WTC11 (cell line): ENCODE measurements at regions not wholly inside any gene's neighbourhood (a gene's known extent, or its start where the extent isn't known, plus 50 kb on each side); places are given as distances from the start of the nearest gene placed in this dataset.

Experiments
- ATAC-seq: fragments of 200-7000 bp; cut with Tn5 transposase; 2 replicates; pipeline ENCODE4 v1.10.0; 2021; ENCODE audit warnings: mild to moderate bottlenecking, moderate library complexity
- CTCF ChIA-PET: fragments of 300-600 bp; sonication (Branson Sonifier 250); formaldehyde crosslinking; loops from one replicate; lab custom pipeline; 2021; ENCODE audit warnings: antibody characterized with exemption; lab: Charles Lee
- POLR2A ChIA-PET: fragments of 350-600 bp; sonication (Branson Sonifier 250); formaldehyde crosslinking; loops from one replicate; lab custom pipeline; 2021; ENCODE audit warnings: antibody characterized with exemption; lab: Charles Lee
- DNase-seq: peaks from one replicate; pipeline ENCODE4 v3.0.0; 2021; ENCODE audit warnings: low spot score
- H3K27ac Mint-ChIP-seq: 2 replicates; pipeline ENCODE4 v1.8.0; 2021; ENCODE audit warnings: mixed read lengths
- H3K27me3 Mint-ChIP-seq: 2 replicates; pipeline ENCODE4 v1.8.0; 2021; ENCODE audit warnings: low read depth, mild to moderate bottlenecking, moderate library complexity, mixed read lengths
- H3K36me3 Mint-ChIP-seq: 2 replicates; pipeline ENCODE4 v1.8.0; 2021; ENCODE audit warnings: mixed read lengths
- H3K4me1 Mint-ChIP-seq: 2 replicates; pipeline ENCODE4 v1.8.0; 2022; ENCODE audit warnings: mixed read lengths
- H3K4me3 Mint-ChIP-seq: 2 replicates; pipeline ENCODE4 v1.8.0; 2021; ENCODE audit warnings: mild to moderate bottlenecking, moderate library complexity, mixed read lengths
- H3K9me3 Mint-ChIP-seq: 2 replicates; pipeline ENCODE4 v1.8.0; 2021; ENCODE audit warnings: mixed read lengths
- AR ChIP-seq: fragments of 250-450 bp; sonication (Bioruptor Pico); IDR thresholded peaks from 2 replicates; pipeline ENCODE4 v1.9.0; 2021; ENCODE audit warnings: mild to moderate bottlenecking
- ATF1 ChIP-seq: sonication (generic); formaldehyde crosslinking; IDR thresholded peaks from 2 replicates; pipeline ENCODE4 v1.8.1; 2023; ENCODE audit warnings: mild to moderate bottlenecking, moderate library complexity, missing genetic modification reagents
- CBFB ChIP-seq: sonication (generic); formaldehyde crosslinking; IDR thresholded peaks from 2 replicates; pipeline ENCODE4 v1.8.1; 2022; ENCODE audit warnings: mild to moderate bottlenecking, low read depth, missing genetic modification reagents
- ESRRA ChIP-seq: sonication (generic); formaldehyde crosslinking; IDR thresholded peaks from 2 replicates; pipeline ENCODE4 v1.8.1; 2022; ENCODE audit warnings: mild to moderate bottlenecking, missing genetic modification reagents, borderline replicate concordance
- FOXP1 ChIP-seq: sonication (generic); formaldehyde crosslinking; IDR thresholded peaks from 2 replicates; pipeline ENCODE4 v1.8.0; 2022; ENCODE audit warnings: missing genetic modification reagents, mild to moderate bottlenecking, moderate library complexity, borderline replicate concordance
- JUN ChIP-seq: sonication (generic); formaldehyde crosslinking; IDR thresholded peaks from 2 replicates; pipeline ENCODE4 v1.8.0; 2023; ENCODE audit warnings: mild to moderate bottlenecking, missing genetic modification reagents
- NFATC4 ChIP-seq: fragments of 250-450 bp; sonication (Bioruptor Pico); IDR thresholded peaks from 2 replicates; pipeline ENCODE4 v1.9.0; 2021; ENCODE audit warnings: mild to moderate bottlenecking
- NR3C1 ChIP-seq: sonication (generic); formaldehyde crosslinking; conservative IDR thresholded peaks from 2 replicates; pipeline ENCODE4 v1.8.1; 2023; ENCODE audit warnings: low read depth, mild to moderate bottlenecking, missing genetic modification reagents
- PRRX2 ChIP-seq: fragments of 250-450 bp; sonication (Bioruptor Pico); IDR thresholded peaks from 2 replicates; pipeline ENCODE4 v1.8.0; 2021; ENCODE audit warnings: mild to moderate bottlenecking
- RELA ChIP-seq: sonication (generic); formaldehyde crosslinking; IDR thresholded peaks from 2 replicates; pipeline ENCODE4 v1.8.1; 2022; ENCODE audit warnings: missing genetic modification reagents, mild to moderate bottlenecking, borderline replicate concordance
- ZNF121 ChIP-seq: sonication (generic); formaldehyde crosslinking; IDR thresholded peaks from 2 replicates; pipeline ENCODE4 v1.8.0; 2023; ENCODE audit warnings: missing genetic modification reagents
- ZNF138 ChIP-seq: sonication (generic); formaldehyde crosslinking; conservative IDR thresholded peaks from 2 replicates; pipeline ENCODE4 v1.8.1; 2022; ENCODE audit warnings: mild to moderate bottlenecking, moderate library complexity, missing genetic modification reagents
- ZNF232 ChIP-seq: sonication (generic); formaldehyde crosslinking; IDR thresholded peaks from 2 replicates; pipeline ENCODE4 v1.8.0; 2022; ENCODE audit warnings: mild to moderate bottlenecking, missing genetic modification reagents
- TF ChIP-seq, protein P1 (sequence below): sonication (generic); formaldehyde crosslinking; IDR thresholded peaks from 2 replicates; pipeline ENCODE4 v1.8.0; 2023; ENCODE audit warnings: missing genetic modification reagents, mild to moderate bottlenecking, borderline replicate concordance
- TF ChIP-seq, protein P2 (sequence below): fragments of 250-450 bp; sonication (Bioruptor Pico); IDR thresholded peaks from 2 replicates; pipeline ENCODE4 v1.8.0; 2021; ENCODE audit warnings: mild to moderate bottlenecking
- TF ChIP-seq, protein P3 (sequence below): sonication (generic); formaldehyde crosslinking; IDR thresholded peaks from 2 replicates; pipeline ENCODE4 v1.8.1; 2022; ENCODE audit warnings: mild to moderate bottlenecking, moderate library complexity, missing genetic modification reagents
- TF ChIP-seq, protein P4 (sequence below): sonication (generic); formaldehyde crosslinking; IDR thresholded peaks from 2 replicates; pipeline ENCODE4 v1.8.0; 2022; ENCODE audit warnings: mild to moderate bottlenecking, missing genetic modification reagents
- TF ChIP-seq, protein P5 (sequence below): sonication (generic); formaldehyde crosslinking; IDR thresholded peaks from 2 replicates; pipeline ENCODE4 v1.8.1; 2022; ENCODE audit warnings: mild to moderate bottlenecking, missing genetic modification reagents, moderate library complexity, borderline replicate concordance
- TF ChIP-seq, protein P6 (sequence below): sonication (generic); formaldehyde crosslinking; IDR thresholded peaks from 2 replicates; pipeline ENCODE4 v1.8.1; 2023; ENCODE audit warnings: mild to moderate bottlenecking, missing genetic modification reagents, borderline replicate concordance

GRCh38 chr10:3241967-3242650 is 69.5 kb upstream of the PITRM1 start (continued):
- TF ChIP-seq, protein P1, sequence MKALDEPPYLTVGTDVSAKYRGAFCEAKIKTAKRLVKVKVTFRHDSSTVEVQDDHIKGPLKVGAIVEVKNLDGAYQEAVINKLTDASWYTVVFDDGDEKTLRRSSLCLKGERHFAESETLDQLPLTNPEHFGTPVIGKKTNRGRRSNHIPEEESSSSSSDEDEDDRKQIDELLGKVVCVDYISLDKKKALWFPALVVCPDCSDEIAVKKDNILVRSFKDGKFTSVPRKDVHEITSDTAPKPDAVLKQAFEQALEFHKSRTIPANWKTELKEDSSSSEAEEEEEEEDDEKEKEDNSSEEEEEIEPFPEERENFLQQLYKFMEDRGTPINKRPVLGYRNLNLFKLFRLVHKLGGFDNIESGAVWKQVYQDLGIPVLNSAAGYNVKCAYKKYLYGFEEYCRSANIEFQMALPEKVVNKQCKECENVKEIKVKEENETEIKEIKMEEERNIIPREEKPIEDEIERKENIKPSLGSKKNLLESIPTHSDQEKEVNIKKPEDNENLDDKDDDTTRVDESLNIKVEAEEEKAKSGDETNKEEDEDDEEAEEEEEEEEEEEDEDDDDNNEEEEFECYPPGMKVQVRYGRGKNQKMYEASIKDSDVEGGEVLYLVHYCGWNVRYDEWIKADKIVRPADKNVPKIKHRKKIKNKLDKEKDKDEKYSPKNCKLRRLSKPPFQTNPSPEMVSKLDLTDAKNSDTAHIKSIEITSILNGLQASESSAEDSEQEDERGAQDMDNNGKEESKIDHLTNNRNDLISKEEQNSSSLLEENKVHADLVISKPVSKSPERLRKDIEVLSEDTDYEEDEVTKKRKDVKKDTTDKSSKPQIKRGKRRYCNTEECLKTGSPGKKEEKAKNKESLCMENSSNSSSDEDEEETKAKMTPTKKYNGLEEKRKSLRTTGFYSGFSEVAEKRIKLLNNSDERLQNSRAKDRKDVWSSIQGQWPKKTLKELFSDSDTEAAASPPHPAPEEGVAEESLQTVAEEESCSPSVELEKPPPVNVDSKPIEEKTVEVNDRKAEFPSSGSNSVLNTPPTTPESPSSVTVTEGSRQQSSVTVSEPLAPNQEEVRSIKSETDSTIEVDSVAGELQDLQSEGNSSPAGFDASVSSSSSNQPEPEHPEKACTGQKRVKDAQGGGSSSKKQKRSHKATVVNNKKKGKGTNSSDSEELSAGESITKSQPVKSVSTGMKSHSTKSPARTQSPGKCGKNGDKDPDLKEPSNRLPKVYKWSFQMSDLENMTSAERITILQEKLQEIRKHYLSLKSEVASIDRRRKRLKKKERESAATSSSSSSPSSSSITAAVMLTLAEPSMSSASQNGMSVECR (CRISPR knock-in tag), result no peak
- TF ChIP-seq ESRRA (no peak), CBFB (CRISPR knock-in tag) (no peak), RELA (no peak), NFATC4 (CRISPR knock-in tag) (no peak), NR3C1 (CRISPR knock-in tag) (no peak), ZNF232 (CRISPR knock-in tag) (no peak), JUN (no peak)
- TF ChIP-seq, protein P2, sequence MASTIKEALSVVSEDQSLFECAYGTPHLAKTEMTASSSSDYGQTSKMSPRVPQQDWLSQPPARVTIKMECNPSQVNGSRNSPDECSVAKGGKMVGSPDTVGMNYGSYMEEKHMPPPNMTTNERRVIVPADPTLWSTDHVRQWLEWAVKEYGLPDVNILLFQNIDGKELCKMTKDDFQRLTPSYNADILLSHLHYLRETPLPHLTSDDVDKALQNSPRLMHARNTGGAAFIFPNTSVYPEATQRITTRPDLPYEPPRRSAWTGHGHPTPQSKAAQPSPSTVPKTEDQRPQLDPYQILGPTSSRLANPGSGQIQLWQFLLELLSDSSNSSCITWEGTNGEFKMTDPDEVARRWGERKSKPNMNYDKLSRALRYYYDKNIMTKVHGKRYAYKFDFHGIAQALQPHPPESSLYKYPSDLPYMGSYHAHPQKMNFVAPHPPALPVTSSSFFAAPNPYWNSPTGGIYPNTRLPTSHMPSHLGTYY (CRISPR knock-in tag), result no peak
- TF ChIP-seq, protein P3, sequence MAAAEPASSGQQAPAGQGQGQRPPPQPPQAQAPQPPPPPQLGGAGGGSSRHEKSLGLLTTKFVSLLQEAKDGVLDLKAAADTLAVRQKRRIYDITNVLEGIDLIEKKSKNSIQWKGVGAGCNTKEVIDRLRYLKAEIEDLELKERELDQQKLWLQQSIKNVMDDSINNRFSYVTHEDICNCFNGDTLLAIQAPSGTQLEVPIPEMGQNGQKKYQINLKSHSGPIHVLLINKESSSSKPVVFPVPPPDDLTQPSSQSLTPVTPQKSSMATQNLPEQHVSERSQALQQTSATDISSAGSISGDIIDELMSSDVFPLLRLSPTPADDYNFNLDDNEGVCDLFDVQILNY (CRISPR knock-in tag), result no peak

GRCh38 chr10:3241274-3241921 is 68.8 kb upstream of the PITRM1 start:
- H3K27me3 Mint-ChIP-seq, result peaks cover 2% of the 10 kb centered on the region; the same call in 1 of the 2 replicates
- ATAC-seq (no peak), DNase-seq (no peak)
- POLR2A ChIA-PET, result no interaction called here
- no peaks in the 10 kb centered on the region for H3K9me3 Mint-ChIP-seq
- H3K36me3 Mint-ChIP-seq, result no peaks in the 10 kb centered on the region
- CTCF ChIA-PET, result interaction anchor here (1.6 kb wide), 1 partner anchor 22 kb away, joined by 4 read pairs; no protein-coding TSS in a partner anchor
- H3K27ac Mint-ChIP-seq, result 0 out of 2 replicates have a peak overlapping the region, but pooled peaks have one; percentile 9
- H3K4me3 Mint-ChIP-seq, result no peak overlapping the region
- peaks cover 7% of the 10 kb centered on the region for H3K4me1 Mint-ChIP-seq
- no peak for TF ChIP-seq ZNF121 (CRISPR knock-in tag)
- TF ChIP-seq FOXP1, result no peak
- TF ChIP-seq ATF1 (CRISPR knock-in tag), result no peak
- no peak for TF ChIP-seq AR (CRISPR knock-in tag)
- TF ChIP-seq, protein P4, sequence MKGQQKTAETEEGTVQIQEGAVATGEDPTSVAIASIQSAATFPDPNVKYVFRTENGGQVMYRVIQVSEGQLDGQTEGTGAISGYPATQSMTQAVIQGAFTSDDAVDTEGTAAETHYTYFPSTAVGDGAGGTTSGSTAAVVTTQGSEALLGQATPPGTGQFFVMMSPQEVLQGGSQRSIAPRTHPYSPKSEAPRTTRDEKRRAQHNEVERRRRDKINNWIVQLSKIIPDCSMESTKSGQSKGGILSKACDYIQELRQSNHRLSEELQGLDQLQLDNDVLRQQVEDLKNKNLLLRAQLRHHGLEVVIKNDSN (CRISPR knock-in tag), result no peak
- TF ChIP-seq, protein P5, sequence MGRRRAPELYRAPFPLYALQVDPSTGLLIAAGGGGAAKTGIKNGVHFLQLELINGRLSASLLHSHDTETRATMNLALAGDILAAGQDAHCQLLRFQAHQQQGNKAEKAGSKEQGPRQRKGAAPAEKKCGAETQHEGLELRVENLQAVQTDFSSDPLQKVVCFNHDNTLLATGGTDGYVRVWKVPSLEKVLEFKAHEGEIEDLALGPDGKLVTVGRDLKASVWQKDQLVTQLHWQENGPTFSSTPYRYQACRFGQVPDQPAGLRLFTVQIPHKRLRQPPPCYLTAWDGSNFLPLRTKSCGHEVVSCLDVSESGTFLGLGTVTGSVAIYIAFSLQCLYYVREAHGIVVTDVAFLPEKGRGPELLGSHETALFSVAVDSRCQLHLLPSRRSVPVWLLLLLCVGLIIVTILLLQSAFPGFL, result no peak
- TF ChIP-seq, protein P6, sequence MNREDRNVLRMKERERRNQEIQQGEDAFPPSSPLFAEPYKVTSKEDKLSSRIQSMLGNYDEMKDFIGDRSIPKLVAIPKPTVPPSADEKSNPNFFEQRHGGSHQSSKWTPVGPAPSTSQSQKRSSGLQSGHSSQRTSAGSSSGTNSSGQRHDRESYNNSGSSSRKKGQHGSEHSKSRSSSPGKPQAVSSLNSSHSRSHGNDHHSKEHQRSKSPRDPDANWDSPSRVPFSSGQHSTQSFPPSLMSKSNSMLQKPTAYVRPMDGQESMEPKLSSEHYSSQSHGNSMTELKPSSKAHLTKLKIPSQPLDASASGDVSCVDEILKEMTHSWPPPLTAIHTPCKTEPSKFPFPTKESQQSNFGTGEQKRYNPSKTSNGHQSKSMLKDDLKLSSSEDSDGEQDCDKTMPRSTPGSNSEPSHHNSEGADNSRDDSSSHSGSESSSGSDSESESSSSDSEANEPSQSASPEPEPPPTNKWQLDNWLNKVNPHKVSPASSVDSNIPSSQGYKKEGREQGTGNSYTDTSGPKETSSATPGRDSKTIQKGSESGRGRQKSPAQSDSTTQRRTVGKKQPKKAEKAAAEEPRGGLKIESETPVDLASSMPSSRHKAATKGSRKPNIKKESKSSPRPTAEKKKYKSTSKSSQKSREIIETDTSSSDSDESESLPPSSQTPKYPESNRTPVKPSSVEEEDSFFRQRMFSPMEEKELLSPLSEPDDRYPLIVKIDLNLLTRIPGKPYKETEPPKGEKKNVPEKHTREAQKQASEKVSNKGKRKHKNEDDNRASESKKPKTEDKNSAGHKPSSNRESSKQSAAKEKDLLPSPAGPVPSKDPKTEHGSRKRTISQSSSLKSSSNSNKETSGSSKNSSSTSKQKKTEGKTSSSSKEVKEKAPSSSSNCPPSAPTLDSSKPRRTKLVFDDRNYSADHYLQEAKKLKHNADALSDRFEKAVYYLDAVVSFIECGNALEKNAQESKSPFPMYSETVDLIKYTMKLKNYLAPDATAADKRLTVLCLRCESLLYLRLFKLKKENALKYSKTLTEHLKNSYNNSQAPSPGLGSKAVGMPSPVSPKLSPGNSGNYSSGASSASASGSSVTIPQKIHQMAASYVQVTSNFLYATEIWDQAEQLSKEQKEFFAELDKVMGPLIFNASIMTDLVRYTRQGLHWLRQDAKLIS (CRISPR knock-in tag), result no peak
- no peak for TF ChIP-seq PRRX2 (CRISPR knock-in tag)
- TF ChIP-seq ZNF138 (CRISPR knock-in tag), result no peak
